Cardiac fibroblast (primary cell): ENCODE measurements at regions not wholly inside any gene's neighbourhood (a gene's known extent, or its start where the extent isn't known, plus 50 kb on each side); places are given as distances from the start of the nearest gene placed in this dataset.

Experiments
- DNase-seq, 2 donors: peaks; one replicate each; pipeline versions ENCODE4 v3.0.0 to v3.0.0-alpha.2; 2010; ENCODE audit warnings: low read depth in 2 of 2
- H3K4me3 ChIP-seq, 2 donors: replicated peaks in 1 of 2; 1 replicate in 1 of 2; 2 replicates in 1 of 2; pipeline ENCODE4 v1.5.1; 2011; ENCODE audit warnings: low read depth in 2 of 2, low read length in 2 of 2, mild to moderate bottlenecking in 2 of 2, moderate library complexity in 1 of 2
- CTCF ChIP-seq: IDR thresholded peaks from one replicate; pipeline ENCODE4 v1.5.1; 2011; ENCODE audit warnings: low read depth, mild to moderate bottlenecking, low read length, inconsistent platforms

DNA sequence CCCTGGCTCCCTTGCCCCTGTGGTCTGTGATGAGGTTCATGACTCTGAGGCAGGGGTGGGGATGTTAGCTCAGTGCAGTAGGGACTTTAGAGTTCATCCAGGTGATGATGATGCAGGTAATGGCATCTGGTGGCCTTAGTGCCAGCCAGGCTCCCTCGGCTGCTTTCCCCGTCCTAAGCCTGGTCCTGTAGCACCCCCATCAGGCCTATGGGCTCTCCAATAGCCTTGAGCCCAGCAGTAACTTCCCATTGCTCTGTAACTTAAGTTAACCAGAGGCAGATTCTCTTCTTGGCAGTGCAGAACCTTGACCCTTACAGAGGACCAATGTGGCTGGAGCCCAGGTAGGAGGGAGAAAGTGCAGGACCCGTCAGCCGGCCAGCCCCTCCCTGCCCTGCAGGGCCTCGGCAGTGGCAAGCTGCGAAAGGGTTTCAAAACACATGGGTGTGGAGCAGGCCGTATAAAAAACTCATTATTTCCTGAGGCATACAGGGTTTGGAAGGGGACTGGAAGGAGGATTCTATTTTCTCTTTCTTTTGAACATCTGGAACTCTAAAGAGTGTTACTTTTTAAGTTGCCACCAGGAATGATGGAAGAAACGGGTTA lies 406.9 kb downstream of the CDH26 start:
- no peak overlapping the region for H3K4me3 ChIP-seq
- no peak for DNase-seq
- no peak for TF ChIP-seq CTCF

DNA sequence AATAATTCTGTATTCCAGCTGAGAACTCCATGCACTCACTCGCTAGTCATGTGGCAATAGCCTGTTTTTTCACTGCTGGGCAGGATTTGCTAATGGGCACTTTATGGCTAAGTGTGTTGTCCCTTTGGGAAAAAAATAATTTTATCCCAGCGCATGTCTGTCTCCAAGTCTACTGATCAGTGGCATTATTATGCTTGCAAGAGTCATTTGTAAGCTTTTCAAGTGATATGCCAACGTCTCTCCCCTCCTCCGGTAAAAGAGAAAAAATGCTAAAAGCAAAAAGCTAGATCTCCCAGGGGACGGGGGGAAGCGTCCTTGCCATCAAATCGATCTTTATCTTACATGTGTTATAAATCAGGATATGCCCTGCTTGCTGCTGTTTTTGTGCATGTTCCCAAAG lies 407.7 kb downstream of the CDH26 start:
- no peak overlapping the region for H3K4me3 ChIP-seq
- TF ChIP-seq CTCF = no peak
- no peak for DNase-seq

DNA sequence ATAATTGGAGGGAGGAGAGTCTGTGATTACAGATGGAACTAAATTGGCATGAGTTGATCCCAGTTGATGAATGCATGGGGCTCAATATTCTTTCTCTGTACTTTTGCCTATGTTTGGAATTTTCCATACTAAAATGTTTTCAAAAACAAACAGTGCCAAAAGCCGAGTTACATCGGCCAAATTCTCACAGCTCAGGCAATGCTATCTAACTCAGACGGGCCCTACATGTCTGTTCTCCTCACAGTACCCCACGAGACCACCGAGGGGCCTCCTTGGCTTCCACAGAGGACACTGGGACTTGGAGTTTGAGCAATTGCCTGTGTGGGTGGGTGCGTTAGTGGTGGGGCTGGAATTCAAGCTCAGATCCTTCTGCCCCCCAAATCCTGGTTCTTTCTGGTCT lies 413.2 kb downstream of the CDH26 start:
- no peak for TF ChIP-seq CTCF
- no peak for DNase-seq
- no peak overlapping the region for H3K4me3 ChIP-seq

GRCh38 chr20:60372275-60372674 lies 414.1 kb downstream of the CDH26 start:
- no peak overlapping the region for H3K4me3 ChIP-seq
- TF ChIP-seq CTCF = no peak
- no peak for DNase-seq

DNA sequence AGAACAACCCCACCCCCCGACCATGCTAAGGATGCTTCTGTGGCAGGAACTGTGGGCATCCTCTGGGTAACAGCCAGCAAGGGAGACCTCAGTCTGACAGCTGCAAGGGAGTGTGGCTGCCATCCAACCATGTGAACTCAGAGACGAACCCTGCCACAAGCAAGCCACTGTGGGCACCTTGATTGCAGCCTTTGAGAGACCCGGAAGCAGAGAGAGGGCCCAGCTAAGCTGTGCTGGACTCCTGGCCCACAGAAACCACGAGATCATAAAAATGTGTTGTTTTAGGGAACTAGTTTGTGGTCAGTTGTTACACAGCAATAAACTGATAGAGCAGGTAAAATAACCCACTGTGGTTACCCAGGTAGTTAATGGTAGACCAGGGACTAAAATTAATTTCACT lies 414.6 kb downstream of the CDH26 start:
- no peak for DNase-seq
- no peak overlapping the region for H3K4me3 ChIP-seq
- TF ChIP-seq CTCF = no peak

GRCh38 chr20:60378620-60379019 lies 420.4 kb downstream of the CDH26 start:
- TF ChIP-seq CTCF = no peak

More at GRCh38 chr20:60378620-60379019, 420.4 kb downstream of the CDH26 start:
- H3K4me3 ChIP-seq = no peak overlapping the region
- DNase-seq = no peak
